K562 (cell line): ENCODE measurements at regions not wholly inside any gene's neighbourhood (a gene's known extent, or its start where the extent isn't known, plus 50 kb on each side); places are given as distances from the start of the nearest gene placed in this dataset.

Source experiments
- ATAC-seq: fragments of 200-7000 bp; cut with Tn5 transposase; 3 replicates; pipeline ENCODE4 v1.9.1; 2020; ENCODE audit warnings: moderate library complexity
- BruUV-seq: library from RNA; stranded (reverse); fragments of 400-500 nt; replicated peaks from 2 replicates; lab custom pipeline; 2021; lab: Mats Ljungman, UMichigan
- CTCF ChIA-PET: fragments of 300-600 bp; formaldehyde crosslinking; extraction: SDS; loops from one replicate; lab custom pipeline; 2021; ENCODE audit warnings: low intra/inter-chr PET ratio; lab: Yijun Ruan, JAX
- POLR2A ChIA-PET: fragments of 300-600, 350-650 bp; sonication (Branson Sonifier 250); formaldehyde crosslinking; extraction: SDS; loops from one replicate; lab custom pipeline; 2021; ENCODE audit warnings: antibody characterized with exemption, inconsistent platforms; lab: Yijun Ruan, JAX
- DNase-seq, 4 experiments: peaks; one replicate each; pipeline versions ENCODE4 v3.0.0 to v3.0.0-alpha.2; 2011 to 2018; ENCODE audit warnings: low spot score in 3 of 4, mixed read lengths in 3 of 4; ENCODE audit errors: extremely low read depth in 1 of 4
- FAIRE-seq: peaks from 2 replicates; lab custom pipeline; 2011; peaks lifted over from hg19 to GRCh38; lab: Jason Lieb, UNC
- H2AFZ ChIP-seq: 2 replicates; pipeline ENCODE4 v1.6.0; 2011; ENCODE audit warnings: low read depth, low read length, control low read depth, inconsistent platforms
- H3K27ac ChIP-seq: fragments of 200-600 bp; 3 replicates; pipeline ENCODE4 v1.8.0; 2011; ENCODE audit warnings: low read depth, mild to moderate bottlenecking, control low read depth, inconsistent platforms, low read length, moderate library complexity, mixed read lengths; ENCODE audit errors: extremely low read depth
- H3K27me3 ChIP-seq, 2 experiments: fragments of 300-600 bp in 1 of 2; 2 replicates in 1 of 2; 3 replicates in 1 of 2; pipeline versions ENCODE4 v1.6.0 to v1.8.0; 2011; ENCODE audit warnings: inconsistent platforms in 2 of 2, low read length in 2 of 2, mild to moderate bottlenecking in 1 of 2, mixed read lengths in 1 of 2, moderate library complexity in 1 of 2; ENCODE audit not compliant: control insufficient read depth in 2 of 2, insufficient read depth in 2 of 2
- H3K36me3 ChIP-seq: fragments of 300-600 bp; 3 replicates; pipeline ENCODE4 v1.8.0; 2011; ENCODE audit warnings: mild to moderate bottlenecking, low read length, inconsistent platforms; ENCODE audit not compliant: control insufficient read depth, insufficient read depth
- H3K4me1 ChIP-seq, 2 experiments: fragments of 200-600 bp in 1 of 2; replicated peaks in 1 of 2; 2 replicates in 1 of 2; 3 replicates in 1 of 2; pipeline versions ENCODE4 v1.5.1 to v1.8.0; 2011; ENCODE audit warnings: inconsistent platforms in 2 of 2, low read length in 2 of 2, mild to moderate bottlenecking in 1 of 2, mixed read lengths in 1 of 2, moderate library complexity in 1 of 2; ENCODE audit not compliant: control insufficient read depth in 2 of 2, insufficient read depth in 2 of 2
- H3K4me2 ChIP-seq: 2 replicates; pipeline ENCODE4 v1.6.1; 2011; ENCODE audit warnings: low read length, control low read depth, inconsistent platforms, mixed read lengths; ENCODE audit not compliant: insufficient read depth
- H3K4me3 ChIP-seq: fragments of 200-600 bp; sonication (generic), shearing (Covaris generic); 2 replicates; pipeline ENCODE4 v1.5.1; 2016; ENCODE audit warnings: control low read depth, inconsistent platforms
- H3K79me2 ChIP-seq: fragments of 200-600 bp; 3 replicates; pipeline ENCODE4 v1.8.0; 2011; ENCODE audit warnings: low read length, inconsistent platforms; ENCODE audit not compliant: control insufficient read depth, insufficient read depth
- H3K9ac ChIP-seq, 2 experiments: 2 replicates each; pipeline versions ENCODE4 v1.6.0 to v1.6.1; 2011; ENCODE audit warnings: low read depth in 2 of 2, low read length in 2 of 2, control low read depth in 1 of 2, inconsistent platforms in 1 of 2, mild to moderate bottlenecking in 1 of 2, mixed read lengths in 1 of 2; ENCODE audit not compliant: insufficient read depth in 1 of 2
- H3K9me1 ChIP-seq: one replicate; pipeline ENCODE4 v1.6.0; 2011; ENCODE audit warnings: inconsistent platforms, mild to moderate bottlenecking, low read length, moderate library complexity; ENCODE audit not compliant: control insufficient read depth, insufficient read depth
- H3K9me3 ChIP-seq: replicated peaks from 2 replicates; pipeline ENCODE4 v1.5.1; 2011; ENCODE audit warnings: low read depth, low read length, inconsistent platforms; ENCODE audit not compliant: control insufficient read depth, insufficient read depth
- H4K20me1 ChIP-seq: replicated peaks from 2 replicates; pipeline ENCODE4 v1.6.1; 2011; ENCODE audit warnings: low read length, inconsistent platforms, mixed read lengths; ENCODE audit not compliant: control insufficient read depth, insufficient read depth
- BHLHE40 ChIP-seq: IDR thresholded peaks from 2 replicates; pipeline ENCODE4 v1.6.1; 2011; ENCODE audit warnings: low read length, improper control_type of control experiment
- CXXC5 ChIP-seq: fragments of 250-450 bp; sonication (Bioruptor Pico); IDR thresholded peaks from 2 replicates; pipeline ENCODE4 v1.8.0; 2022; ENCODE audit warnings: inconsistent platforms, mild to moderate bottlenecking, moderate library complexity
- FOXJ2 ChIP-seq: fragments of 200-800 bp; sonication (Bioruptor generic); IDR thresholded peaks from 2 replicates; pipeline ENCODE4 v1.6.1; 2016; ENCODE audit warnings: missing genetic modification characterization, missing compliant biosample characterization
- HNRNPK ChIP-seq: fragments of 200-400 bp; formaldehyde crosslinking; IDR thresholded peaks from one replicate; pipeline ENCODE4 v1.6.1; 2018; ENCODE audit warnings: mild to moderate bottlenecking, low read depth, low read length; ENCODE audit not compliant: poor library complexity, severe bottlenecking
- IRF1 ChIP-seq: sonication (generic); formaldehyde crosslinking; IDR thresholded peaks from 2 replicates; pipeline ENCODE4 v1.8.0; 2022; ENCODE audit warnings: missing genetic modification reagents, mild to moderate bottlenecking, borderline replicate concordance
- KDM2B ChIP-seq: fragments of 250-450 bp; sonication (Bioruptor Pico); IDR thresholded peaks from 2 replicates; pipeline ENCODE4 v1.8.0; 2021; ENCODE audit warnings: mild to moderate bottlenecking, moderate library complexity
- LARP7 ChIP-seq: fragments of 450-650 bp; IDR thresholded peaks from 2 replicates; pipeline ENCODE4 v1.6.1; 2016
- RBM17 ChIP-seq: fragments of 200-400 bp; formaldehyde crosslinking; IDR thresholded peaks from 2 replicates; pipeline ENCODE4 v1.6.1; 2017; ENCODE audit warnings: low read depth, mild to moderate bottlenecking, low read length, borderline replicate concordance
- TEAD4 ChIP-seq, 2 experiments: sonication (generic) in 1 of 2; formaldehyde crosslinking in 1 of 2; IDR thresholded peaks; 2 replicates each; pipeline versions ENCODE4 v1.6.1 to v1.8.0; 2012 to 2022; ENCODE audit warnings: borderline replicate concordance in 1 of 2, inconsistent platforms in 1 of 2, low read length in 1 of 2, mild to moderate bottlenecking in 1 of 2, missing genetic modification reagents in 1 of 2
- THAP12 ChIP-seq: fragments of 250-450 bp; sonication (Bioruptor Pico); IDR thresholded peaks from 2 replicates; pipeline ENCODE4 v1.9.0; 2021; ENCODE audit warnings: mild to moderate bottlenecking, inconsistent platforms
- ZBTB12 ChIP-seq: fragments of 250-450 bp; sonication (Bioruptor Pico); IDR thresholded peaks from 2 replicates; pipeline ENCODE4 v1.4.0; 2020
- ZNF217 ChIP-seq: sonication (generic); formaldehyde crosslinking; IDR thresholded peaks from 2 replicates; pipeline ENCODE4 v1.8.0; 2022; ENCODE audit warnings: mild to moderate bottlenecking, missing genetic modification reagents
- WGBS: fragments of 100-300 bp; shearing (Covaris generic); methylation state at CpG from one replicate; pipeline ENCODE4 v1.1.6; 2016; ENCODE audit warnings: low coverage, mixed read lengths; ENCODE audit not compliant: insufficient coverage; ENCODE audit errors: missing lambda C conversion rate; 5-methylcytosine and 5-hydroxymethylcytosine counted together
- in situ Hi-C: fragments of 300-500 bp; cut with MboI; formaldehyde crosslinking; loops from 4 replicates; pipeline ENCODE4 v1.15.0; 2018; ENCODE audit warnings: inconsistent platforms, mixed read lengths
- intact Hi-C: fragments of 100-400 bp; cut with micrococcal nuclease; formaldehyde crosslinking; loops from 2 replicates; pipeline ENCODE4 v1.14.2; 2022

GRCh38 chr13:53648673-53649072, 620.1 kb downstream of the OLFM4 start (continued):
- TF ChIP-seq HNRNPK (no peak), FOXJ2 (no peak), BHLHE40 (no peak), THAP12 (no peak), ZNF217 (CRISPR knock-in tag) (no peak), LARP7 (no peak), KDM2B (CRISPR knock-in tag) (no peak), ZBTB12 (CRISPR knock-in tag) (no peak), TEAD4 (IDR thresholded peaks at IDR 0.05; ENCODE audit: low read length) (no peak), TEAD4 (CRISPR knock-in tag; IDR thresholded peaks at IDR 0.05; ENCODE audit: borderline replicate concordance) (no peak)

GRCh38 chr13:53672005-53672404, 643.4 kb downstream of the OLFM4 start:
- ATAC-seq (no peak), FAIRE-seq (no peak), DNase-seq (no peak)
- Histone ChIP-seq H2AFZ (no peak overlapping the region), H4K20me1 (no peaks in the 10 kb centered on the region), H3K9me3 (0 out of 2 replicates have a peak, but pooled peaks cover under 1% of the 10 kb centered on the region), H3K36me3 (no peaks in the 10 kb centered on the region), H3K27me3 (no peaks in the 10 kb centered on the region), H3K4me1 (no peaks in the 10 kb centered on the region), H3K4me3 (no peak overlapping the region), H3K4me2 (no peak overlapping the region), H3K79me2 (no peaks in the 10 kb centered on the region), H3K9me1 (no peaks in the 10 kb centered on the region), H3K27ac (no peak overlapping the region), H3K9ac (no peak overlapping the region)
- BruUV-seq: no TSS peak
- TF ChIP-seq CXXC5 (CRISPR knock-in tag) (no peak), RBM17 (no peak), IRF1 (CRISPR knock-in tag) (no peak)
- 3% methylated on average over 2 of the region's 2 CpGs for WGBS
- ChIA-PET CTCF (no interaction called here), POLR2A (no interaction called here)
- in situ Hi-C loops: no loop called here
- intact Hi-C loops: no loop called here
